ENCODE measurements at regions not wholly inside any gene's neighbourhood (a gene's known extent, or its start where the extent isn't known, plus 50 kb on each side); places are given as distances from the start of the nearest gene placed in this dataset.

GRCh38 chr7:20053334-20054104 lies 163.7 kb downstream of the MACC1 start:
- Histone ChIP-seq H3K4me1 (ENCODE audit: insufficient read depth, low read length) (no peaks in the 10 kb centered on the region), H3K27me3 (ENCODE audit: control insufficient read depth in 1 of 2, insufficient read depth in 2 of 2, low read length in 2 of 2) (no peaks in the 10 kb centered on the region), H3K4me3 (ENCODE audit: low read depth in 1 of 2, low read length in 2 of 2) (no peak overlapping the region), H3K27ac (ENCODE audit: low read depth, low read length) (no peak overlapping the region), H3K36me3 (ENCODE audit: insufficient read depth, low read length) (no peaks in the 10 kb centered on the region), H3K9me3 (ENCODE audit: low read length) (no peaks in the 10 kb centered on the region), H3K9ac (ENCODE audit: low read length) (no peak overlapping the region)

- no peaks in the 10 kb centered on the region for H3K36me3 ChIP-seq (ENCODE audit: insufficient read depth, low read length)
- no peak overlapping the region for H3K27ac ChIP-seq (ENCODE audit: low read depth, low read length)
- no peaks in the 10 kb centered on the region for H3K9me3 ChIP-seq (ENCODE audit: low read length)
- H3K9ac ChIP-seq (ENCODE audit: low read length): no peak overlapping the region
- no peaks in the 10 kb centered on the region for H3K4me1 ChIP-seq (ENCODE audit: insufficient read depth, low read length)
- H3K4me3 ChIP-seq (ENCODE audit: low read depth in 1 of 2, low read length in 2 of 2): no peak overlapping the region
- H3K27me3 ChIP-seq (ENCODE audit: control insufficient read depth in 1 of 2, insufficient read depth in 2 of 2, low read length in 2 of 2): no peaks in the 10 kb centered on the region
Observed at GRCh38 chr7:20050241-20050966, 166.8 kb downstream of the MACC1 start.

GRCh38 chr7:20038676-20039075 lies 178.5 kb downstream of the MACC1 start:
- H3K9ac ChIP-seq (ENCODE audit: low read length): no peak overlapping the region

GRCh38 chr7:20035279-20035875 lies 181.8 kb downstream of the MACC1 start:
- Histone ChIP-seq H3K36me3 (ENCODE audit: insufficient read depth, low read length) (no peaks in the 10 kb centered on the region), H3K9ac (ENCODE audit: low read length) (no peak overlapping the region), H3K27ac (ENCODE audit: low read depth, low read length) (no peak overlapping the region), H3K27me3 (ENCODE audit: control insufficient read depth in 1 of 2, insufficient read depth in 2 of 2, low read length in 2 of 2) (no peaks in the 10 kb centered on the region), H3K4me1 (ENCODE audit: insufficient read depth, low read length) (peaks cover 30% of the 10 kb centered on the region), H3K4me3 (ENCODE audit: low read depth in 1 of 2, low read length in 2 of 2) (no peak overlapping the region), H3K9me3 (ENCODE audit: low read length) (no peaks in the 10 kb centered on the region)

More at GRCh38 chr7:20038676-20039075, 178.5 kb downstream of the MACC1 start:
- no peak overlapping the region for H3K27ac ChIP-seq (ENCODE audit: low read depth, low read length)
- H3K9me3 ChIP-seq (ENCODE audit: low read length): no peaks in the 10 kb centered on the region
- peaks cover 8% of the 10 kb centered on the region for H3K4me1 ChIP-seq (ENCODE audit: insufficient read depth, low read length)
- H3K36me3 ChIP-seq (ENCODE audit: insufficient read depth, low read length): no peaks in the 10 kb centered on the region
- no peaks in the 10 kb centered on the region for H3K27me3 ChIP-seq (ENCODE audit: control insufficient read depth in 1 of 2, insufficient read depth in 2 of 2, low read length in 2 of 2)
- H3K4me3 ChIP-seq (ENCODE audit: low read depth in 1 of 2, low read length in 2 of 2): no peak overlapping the region

GRCh38 chr7:20033621-20034400 lies 183.4 kb downstream of the MACC1 start:
- no peaks in the 10 kb centered on the region for H3K9me3 ChIP-seq (ENCODE audit: low read length)
- no peak overlapping the region for H3K27ac ChIP-seq (ENCODE audit: low read depth, low read length)
- H3K27me3 ChIP-seq (ENCODE audit: control insufficient read depth in 1 of 2, insufficient read depth in 2 of 2, low read length in 2 of 2): no peaks in the 10 kb centered on the region
- no peak overlapping the region for H3K4me3 ChIP-seq (ENCODE audit: low read depth in 1 of 2, low read length in 2 of 2)
- no peak overlapping the region for H3K9ac ChIP-seq (ENCODE audit: low read length)
- H3K4me1 ChIP-seq (ENCODE audit: insufficient read depth, low read length): peaks cover 31% of the 10 kb centered on the region
- H3K36me3 ChIP-seq (ENCODE audit: insufficient read depth, low read length): no peaks in the 10 kb centered on the region

- H3K36me3 ChIP-seq (ENCODE audit: insufficient read depth, low read length): no peaks in the 10 kb centered on the region
- no peaks in the 10 kb centered on the region for H3K9me3 ChIP-seq (ENCODE audit: low read length)
- H3K27me3 ChIP-seq (ENCODE audit: control insufficient read depth in 1 of 2, insufficient read depth in 2 of 2, low read length in 2 of 2): no peaks in the 10 kb centered on the region
- no peak overlapping the region for H3K9ac ChIP-seq (ENCODE audit: low read length)
- peaks cover 31% of the 10 kb centered on the region for H3K4me1 ChIP-seq (ENCODE audit: insufficient read depth, low read length)
- no peak overlapping the region for H3K4me3 ChIP-seq (ENCODE audit: low read depth in 1 of 2, low read length in 2 of 2)
- H3K27ac ChIP-seq (ENCODE audit: low read depth, low read length): no peak overlapping the region
Observed at GRCh38 chr7:20032741-20033140, 184.4 kb downstream of the MACC1 start.

- Histone ChIP-seq H3K9me3 (ENCODE audit: low read length) (no peaks in the 10 kb centered on the region), H3K27me3 (ENCODE audit: control insufficient read depth in 1 of 2, insufficient read depth in 2 of 2, low read length in 2 of 2) (no peaks in the 10 kb centered on the region), H3K27ac (ENCODE audit: low read depth, low read length) (no peak overlapping the region), H3K4me1 (ENCODE audit: insufficient read depth, low read length) (peaks cover 31% of the 10 kb centered on the region), H3K9ac (ENCODE audit: low read length) (no peak overlapping the region), H3K4me3 (ENCODE audit: low read depth in 1 of 2, low read length in 2 of 2) (no peak overlapping the region), H3K36me3 (ENCODE audit: insufficient read depth, low read length) (no peaks in the 10 kb centered on the region)
Observed at GRCh38 chr7:20030915-20031362, 186.2 kb downstream of the MACC1 start.

GRCh38 chr7:20030417-20030816 lies 186.8 kb downstream of the MACC1 start:
- Histone ChIP-seq H3K9me3 (ENCODE audit: low read length) (no peaks in the 10 kb centered on the region), H3K4me1 (ENCODE audit: insufficient read depth, low read length) (peaks cover 31% of the 10 kb centered on the region), H3K27me3 (ENCODE audit: control insufficient read depth in 1 of 2, insufficient read depth in 2 of 2, low read length in 2 of 2) (no peaks in the 10 kb centered on the region), H3K36me3 (ENCODE audit: insufficient read depth, low read length) (no peaks in the 10 kb centered on the region), H3K9ac (ENCODE audit: low read length) (no peak overlapping the region), H3K27ac (ENCODE audit: low read depth, low read length) (no peak overlapping the region), H3K4me3 (ENCODE audit: low read depth in 1 of 2, low read length in 2 of 2) (no peak overlapping the region)

GRCh38 chr7:20026762-20027161 lies 190.4 kb downstream of the MACC1 start:
- Histone ChIP-seq H3K4me3 (ENCODE audit: low read depth in 1 of 2, low read length in 2 of 2) (no peak overlapping the region), H3K4me1 (ENCODE audit: insufficient read depth, low read length) (peaks cover 8% of the 10 kb centered on the region)

GRCh38 chr7:20021831-20022230 lies 195.4 kb downstream of the MACC1 start:
- H3K36me3 ChIP-seq (ENCODE audit: insufficient read depth, low read length): no peaks in the 10 kb centered on the region
- no peak overlapping the region for H3K27ac ChIP-seq (ENCODE audit: low read depth, low read length)
- no peaks in the 10 kb centered on the region for H3K4me1 ChIP-seq (ENCODE audit: insufficient read depth, low read length)
- H3K9me3 ChIP-seq (ENCODE audit: low read length): no peaks in the 10 kb centered on the region
- no peak overlapping the region for H3K9ac ChIP-seq (ENCODE audit: low read length)
- H3K27me3 ChIP-seq (ENCODE audit: control insufficient read depth in 1 of 2, insufficient read depth in 2 of 2, low read length in 2 of 2): no peaks in the 10 kb centered on the region
- H3K4me3 ChIP-seq (ENCODE audit: low read depth in 1 of 2, low read length in 2 of 2): no peak overlapping the region

More at GRCh38 chr7:20026762-20027161, 190.4 kb downstream of the MACC1 start:
- H3K9me3 ChIP-seq (ENCODE audit: low read length): no peaks in the 10 kb centered on the region
- H3K9ac ChIP-seq (ENCODE audit: low read length): no peak overlapping the region
- no peaks in the 10 kb centered on the region for H3K36me3 ChIP-seq (ENCODE audit: insufficient read depth, low read length)
- H3K27me3 ChIP-seq (ENCODE audit: control insufficient read depth in 1 of 2, insufficient read depth in 2 of 2, low read length in 2 of 2): no peaks in the 10 kb centered on the region
- no peak overlapping the region for H3K27ac ChIP-seq (ENCODE audit: low read depth, low read length)

GRCh38 chr7:20021066-20021465 lies 196.1 kb downstream of the MACC1 start:
- H3K9me3 ChIP-seq (ENCODE audit: low read length): no peaks in the 10 kb centered on the region
- no peaks in the 10 kb centered on the region for H3K4me1 ChIP-seq (ENCODE audit: insufficient read depth, low read length)
- no peak overlapping the region for H3K4me3 ChIP-seq (ENCODE audit: low read depth in 1 of 2, low read length in 2 of 2)
- no peaks in the 10 kb centered on the region for H3K36me3 ChIP-seq (ENCODE audit: insufficient read depth, low read length)
- no peak overlapping the region for H3K9ac ChIP-seq (ENCODE audit: low read length)
- H3K27me3 ChIP-seq (ENCODE audit: control insufficient read depth in 1 of 2, insufficient read depth in 2 of 2, low read length in 2 of 2): no peaks in the 10 kb centered on the region
- no peak overlapping the region for H3K27ac ChIP-seq (ENCODE audit: low read depth, low read length)

Data from muscle layer of colon (tissue), 2 donors.